SW 1271 (cell line): ENCODE measurements at regions not wholly inside any gene's neighbourhood (a gene's known extent, or its start where the extent isn't known, plus 50 kb on each side); places are given as distances from the start of the nearest gene placed in this dataset.

ENCODE experiments used
- DNase-seq, 2 experiments: peaks; one replicate each; lab custom pipeline; 2025; lab: John Stamatoyannopoulos, UW

- no peak for DNase-seq
Measured at GRCh38 chr13:29955137-29955650, 104.8 kb upstream of the UBL3 start.

- no peak for DNase-seq
Measured at GRCh38 chr13:29954082-29955028, 103.9 kb upstream of the UBL3 start.

GRCh38 chr13:29953542-29953941 lies 103.1 kb upstream of the UBL3 start:
- DNase-seq = no peak

- DNase-seq = no peak
Measured at GRCh38 chr13:29952245-29952644, 101.8 kb upstream of the UBL3 start.

- no peak for DNase-seq
Measured at GRCh38 chr13:29948791-29949190, 98.4 kb upstream of the UBL3 start.

GRCh38 chr13:29948244-29948643 lies 97.8 kb upstream of the UBL3 start:
- no peak for DNase-seq

- DNase-seq = no peak
Measured at GRCh38 chr13:29947839-29948238, 97.4 kb upstream of the UBL3 start.

GRCh38 chr13:29946093-29946492 lies 95.7 kb upstream of the UBL3 start:
- DNase-seq = no peak

- DNase-seq = no peak
Measured at GRCh38 chr13:29943686-29944085, 93.3 kb upstream of the UBL3 start.

GRCh38 chr13:29943273-29943672 lies 92.9 kb upstream of the UBL3 start:
- DNase-seq = no peak

- DNase-seq = no peak
Measured at GRCh38 chr13:29940715-29941114, 90.3 kb upstream of the UBL3 start.

GRCh38 chr13:29939158-29939557 lies 88.7 kb upstream of the UBL3 start:
- no peak for DNase-seq

GRCh38 chr13:29937841-29938240 lies 87.4 kb upstream of the UBL3 start:
- DNase-seq = no peak

GRCh38 chr13:29937379-29937778 lies 87.0 kb upstream of the UBL3 start:
- no peak for DNase-seq

GRCh38 chr13:29936956-29937355 lies 86.5 kb upstream of the UBL3 start:
- DNase-seq = no peak

GRCh38 chr13:29936051-29936813 lies 85.8 kb upstream of the UBL3 start:
- no peak for DNase-seq

- DNase-seq = no peak
Measured at GRCh38 chr13:29935309-29935981, 85.0 kb upstream of the UBL3 start.

GRCh38 chr13:29934531-29935308 lies 84.3 kb upstream of the UBL3 start:
- DNase-seq = no peak

- no peak for DNase-seq
Measured at GRCh38 chr13:29933401-29933800, 83.0 kb upstream of the UBL3 start.

- DNase-seq = no peak
Measured at GRCh38 chr13:29931696-29932095, 81.3 kb upstream of the UBL3 start.

- no peak for DNase-seq
Measured at GRCh38 chr13:29929062-29929847, 78.8 kb upstream of the UBL3 start.
